ENCODE measurements at regions not wholly inside any gene's neighbourhood (a gene's known extent, or its start where the extent isn't known, plus 50 kb on each side); places are given as distances from the start of the nearest gene placed in this dataset.

GRCh38 chr10:52889611-52890010, 117.0 kb upstream of the MBL2 start:
- Mint-ChIP-seq H3K4me3 (no peak overlapping the region), H3K36me3 (ENCODE audit: low read depth) (no peaks in the 10 kb centered on the region), H3K27me3 (ENCODE audit: insufficient read depth) (peaks cover 3% of the 10 kb centered on the region; the same call in 1 of the 2 replicates), H3K27ac (no peak overlapping the region), H3K9me3 (no peaks in the 10 kb centered on the region; the same call in 1 of the 2 replicates), H3K4me1 (ENCODE audit: low read depth) (peaks cover under 1% of the 10 kb centered on the region; the same call in 1 of the 2 replicates)
- no peak for DNase-seq
- no peak for TF ChIP-seq CTCF (IDR thresholded peaks at IDR 0.05)

GRCh38 chr10:52883996-52884871, 111.7 kb upstream of the MBL2 start:
- peak; percentile 82 for TF ChIP-seq CTCF (IDR thresholded peaks at IDR 0.05)
- H3K27ac Mint-ChIP-seq: no peak overlapping the region
- no peak overlapping the region for H3K4me3 Mint-ChIP-seq
- peaks cover 3% of the 10 kb centered on the region; the same call in 1 of the 2 replicates for H3K27me3 Mint-ChIP-seq (ENCODE audit: insufficient read depth)
- H3K4me1 Mint-ChIP-seq (ENCODE audit: low read depth): peaks cover 8% of the 10 kb centered on the region
- H3K36me3 Mint-ChIP-seq (ENCODE audit: low read depth): no peaks in the 10 kb centered on the region
- H3K9me3 Mint-ChIP-seq: no peaks in the 10 kb centered on the region
- DNase-seq: peak; percentile 50

GRCh38 chr10:52879091-52879807, 106.7 kb upstream of the MBL2 start:
- no peak for TF ChIP-seq CTCF (IDR thresholded peaks at IDR 0.05)
- peaks cover 4% of the 10 kb centered on the region for H3K4me1 Mint-ChIP-seq (ENCODE audit: low read depth)
- no peaks in the 10 kb centered on the region for H3K36me3 Mint-ChIP-seq (ENCODE audit: low read depth)
- H3K27ac Mint-ChIP-seq: no peak overlapping the region
- no peaks in the 10 kb centered on the region for H3K9me3 Mint-ChIP-seq
- peak; percentile 1 for DNase-seq
- no peak overlapping the region for H3K4me3 Mint-ChIP-seq
- peaks cover 2% of the 10 kb centered on the region; the same call in 1 of the 2 replicates for H3K27me3 Mint-ChIP-seq (ENCODE audit: insufficient read depth)

GRCh38 chr10:52877451-52877850, 104.9 kb upstream of the MBL2 start:
- Mint-ChIP-seq H3K9me3 (no peaks in the 10 kb centered on the region), H3K4me3 (no peak overlapping the region), H3K4me1 (ENCODE audit: low read depth) (no peaks in the 10 kb centered on the region; the same call in 1 of the 2 replicates), H3K27me3 (ENCODE audit: insufficient read depth) (peaks cover 2% of the 10 kb centered on the region; the same call in 1 of the 2 replicates), H3K36me3 (ENCODE audit: low read depth) (no peaks in the 10 kb centered on the region), H3K27ac (no peak overlapping the region)
- DNase-seq: no peak
- no peak for TF ChIP-seq CTCF (IDR thresholded peaks at IDR 0.05)

- DNase-seq: no peak
- TF ChIP-seq CTCF (IDR thresholded peaks at IDR 0.05): no peak
- H3K9me3 Mint-ChIP-seq: no peaks in the 10 kb centered on the region
- no peak overlapping the region for H3K4me3 Mint-ChIP-seq
- peaks cover 2% of the 10 kb centered on the region; the same call in 1 of the 2 replicates for H3K27me3 Mint-ChIP-seq (ENCODE audit: insufficient read depth)
- no peaks in the 10 kb centered on the region for H3K36me3 Mint-ChIP-seq (ENCODE audit: low read depth)
- H3K27ac Mint-ChIP-seq: no peak overlapping the region
- no peaks in the 10 kb centered on the region; the same call in 1 of the 2 replicates for H3K4me1 Mint-ChIP-seq (ENCODE audit: low read depth)
Observed at GRCh38 chr10:52875336-52875735, 102.8 kb upstream of the MBL2 start.

Data from HFFc6 (cell line).